Fibroblast of mammary gland (primary cell): ENCODE measurements at regions not wholly inside any gene's neighbourhood (a gene's known extent, or its start where the extent isn't known, plus 50 kb on each side); places are given as distances from the start of the nearest gene placed in this dataset.

Source experiments
- DNase-seq: peaks from one replicate; pipeline ENCODE4 v3.0.0-alpha.2; 2010; ENCODE audit warnings: low read depth
- H3K4me3 ChIP-seq: 2 replicates; pipeline ENCODE4 v1.5.1; 2011; ENCODE audit warnings: low read depth, mild to moderate bottlenecking, low read length, moderate library complexity; ENCODE audit not compliant: control insufficient read depth
- TF ChIP-seq, protein P1 (sequence below): conservative IDR thresholded peaks from 2 replicates; pipeline ENCODE4 v1.5.1; 2011; ENCODE audit warnings: low read depth, low read length, inconsistent platforms; ENCODE audit not compliant: control insufficient read depth, insufficient read depth

DNA sequence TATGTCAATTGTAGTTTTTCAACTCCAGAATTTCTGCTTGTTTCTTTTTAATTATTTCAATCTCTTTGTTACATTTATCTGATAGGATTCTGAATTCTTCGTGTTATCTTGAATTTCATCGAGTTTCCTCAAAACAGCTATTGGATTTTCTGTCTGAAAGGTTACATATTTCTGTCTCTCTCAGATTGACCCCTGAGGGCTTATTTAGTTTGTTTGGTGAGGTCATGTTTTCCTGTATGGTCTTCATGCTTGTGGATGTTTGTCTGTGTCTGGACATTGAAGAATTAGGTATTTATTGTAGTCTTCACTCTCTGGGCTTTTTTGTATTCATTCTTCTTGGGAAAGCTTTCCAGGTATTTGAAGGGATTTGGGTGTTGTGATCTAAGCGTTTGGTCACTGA, 85.6 kb downstream of the SNAPC1 start:
- DNase-seq = no peak
- TF ChIP-seq, protein P1, sequence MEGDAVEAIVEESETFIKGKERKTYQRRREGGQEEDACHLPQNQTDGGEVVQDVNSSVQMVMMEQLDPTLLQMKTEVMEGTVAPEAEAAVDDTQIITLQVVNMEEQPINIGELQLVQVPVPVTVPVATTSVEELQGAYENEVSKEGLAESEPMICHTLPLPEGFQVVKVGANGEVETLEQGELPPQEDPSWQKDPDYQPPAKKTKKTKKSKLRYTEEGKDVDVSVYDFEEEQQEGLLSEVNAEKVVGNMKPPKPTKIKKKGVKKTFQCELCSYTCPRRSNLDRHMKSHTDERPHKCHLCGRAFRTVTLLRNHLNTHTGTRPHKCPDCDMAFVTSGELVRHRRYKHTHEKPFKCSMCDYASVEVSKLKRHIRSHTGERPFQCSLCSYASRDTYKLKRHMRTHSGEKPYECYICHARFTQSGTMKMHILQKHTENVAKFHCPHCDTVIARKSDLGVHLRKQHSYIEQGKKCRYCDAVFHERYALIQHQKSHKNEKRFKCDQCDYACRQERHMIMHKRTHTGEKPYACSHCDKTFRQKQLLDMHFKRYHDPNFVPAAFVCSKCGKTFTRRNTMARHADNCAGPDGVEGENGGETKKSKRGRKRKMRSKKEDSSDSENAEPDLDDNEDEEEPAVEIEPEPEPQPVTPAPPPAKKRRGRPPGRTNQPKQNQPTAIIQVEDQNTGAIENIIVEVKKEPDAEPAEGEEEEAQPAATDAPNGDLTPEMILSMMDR = no peak
- no peak overlapping the region for H3K4me3 ChIP-seq

DNA sequence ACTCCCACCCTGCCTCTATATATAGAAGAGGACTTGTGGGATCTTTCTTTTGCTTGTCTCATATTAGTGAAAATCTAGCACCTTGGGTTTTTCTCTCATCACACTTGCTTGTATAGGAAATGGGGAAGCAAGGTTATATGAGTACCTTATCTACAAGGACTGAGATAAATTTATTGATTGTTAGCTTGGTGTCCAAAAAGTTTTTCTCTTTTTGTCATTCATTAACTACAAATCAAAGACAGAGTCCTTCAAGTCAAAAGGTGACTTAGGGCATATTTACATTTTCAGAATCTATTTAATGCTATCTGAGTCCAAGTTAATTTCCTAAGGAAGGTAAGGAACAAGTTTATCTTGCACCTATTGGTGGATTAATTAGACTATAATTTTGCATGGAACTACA, 92.7 kb downstream of the SNAPC1 start:
- DNase-seq = no peak
- TF ChIP-seq, protein P1 = no peak
- H3K4me3 ChIP-seq = no peak overlapping the region

GRCh38 chr14:61860294-61860918, 98.2 kb downstream of the SNAPC1 start:
- DNase-seq = peak; percentile 50
- TF ChIP-seq, protein P1 = peak; percentile 85

GRCh38 chr14:61861320-61861865, 99.2 kb downstream of the SNAPC1 start:
- H3K4me3 ChIP-seq = no peak overlapping the region
- no peak for DNase-seq
- TF ChIP-seq, protein P1 = no peak

More at GRCh38 chr14:61860294-61860918, 98.2 kb downstream of the SNAPC1 start:
- H3K4me3 ChIP-seq = no peak overlapping the region

GRCh38 chr14:61864329-61864898, 102.2 kb downstream of the SNAPC1 start:
- no peak overlapping the region for H3K4me3 ChIP-seq
- no peak for DNase-seq
- TF ChIP-seq, protein P1 = no peak

- DNase-seq = no peak
- TF ChIP-seq, protein P1 = no peak
Measured at GRCh38 chr14:61866932-61867920, 105.0 kb downstream of the SNAPC1 start.

More at GRCh38 chr14:61866932-61867920, 105.0 kb downstream of the SNAPC1 start:
- no peak overlapping the region for H3K4me3 ChIP-seq
